Kidney epithelial cell (primary cell): ENCODE measurements at regions not wholly inside any gene's neighbourhood (a gene's known extent, or its start where the extent isn't known, plus 50 kb on each side); places are given as distances from the start of the nearest gene placed in this dataset.

ENCODE experiments used
- DNase-seq: peaks from one replicate; pipeline ENCODE4 v3.0.0-alpha.2; 2010; ENCODE audit warnings: low read depth
- H3K27me3 ChIP-seq: 2 replicates; pipeline ENCODE4 v1.6.0; 2011; ENCODE audit warnings: low read length; ENCODE audit not compliant: control insufficient read depth, insufficient read depth
- H3K36me3 ChIP-seq: 2 replicates; pipeline ENCODE4 v1.5.1; 2011; ENCODE audit warnings: low read length; ENCODE audit not compliant: control insufficient read depth, insufficient read depth
- H3K4me3 ChIP-seq: 2 replicates; pipeline ENCODE4 v1.5.1; 2011; ENCODE audit warnings: low read depth, mild to moderate bottlenecking, control low read depth, low read length
- TF ChIP-seq, protein P1 (sequence below): IDR thresholded peaks from 2 replicates; pipeline ENCODE4 v1.5.1; 2011; ENCODE audit warnings: mild to moderate bottlenecking, moderate library complexity, low read length, control low read depth, inconsistent platforms; ENCODE audit not compliant: insufficient read depth, poor library complexity, severe bottlenecking

GRCh38 chr1:165069829-165070228, 286.7 kb downstream of the LMX1A start:
- Histone ChIP-seq H3K27me3 (no peaks in the 10 kb centered on the region), H3K4me3 (no peak overlapping the region), H3K36me3 (no peaks in the 10 kb centered on the region)
- TF ChIP-seq, protein P1, sequence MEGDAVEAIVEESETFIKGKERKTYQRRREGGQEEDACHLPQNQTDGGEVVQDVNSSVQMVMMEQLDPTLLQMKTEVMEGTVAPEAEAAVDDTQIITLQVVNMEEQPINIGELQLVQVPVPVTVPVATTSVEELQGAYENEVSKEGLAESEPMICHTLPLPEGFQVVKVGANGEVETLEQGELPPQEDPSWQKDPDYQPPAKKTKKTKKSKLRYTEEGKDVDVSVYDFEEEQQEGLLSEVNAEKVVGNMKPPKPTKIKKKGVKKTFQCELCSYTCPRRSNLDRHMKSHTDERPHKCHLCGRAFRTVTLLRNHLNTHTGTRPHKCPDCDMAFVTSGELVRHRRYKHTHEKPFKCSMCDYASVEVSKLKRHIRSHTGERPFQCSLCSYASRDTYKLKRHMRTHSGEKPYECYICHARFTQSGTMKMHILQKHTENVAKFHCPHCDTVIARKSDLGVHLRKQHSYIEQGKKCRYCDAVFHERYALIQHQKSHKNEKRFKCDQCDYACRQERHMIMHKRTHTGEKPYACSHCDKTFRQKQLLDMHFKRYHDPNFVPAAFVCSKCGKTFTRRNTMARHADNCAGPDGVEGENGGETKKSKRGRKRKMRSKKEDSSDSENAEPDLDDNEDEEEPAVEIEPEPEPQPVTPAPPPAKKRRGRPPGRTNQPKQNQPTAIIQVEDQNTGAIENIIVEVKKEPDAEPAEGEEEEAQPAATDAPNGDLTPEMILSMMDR: no peak
- no peak for DNase-seq

- DNase-seq: no peak
- TF ChIP-seq, protein P1: no peak
- no peak overlapping the region for H3K4me3 ChIP-seq
- H3K36me3 ChIP-seq: no peaks in the 10 kb centered on the region
- H3K27me3 ChIP-seq: no peaks in the 10 kb centered on the region
Observed at GRCh38 chr1:165068741-165069140, 287.8 kb downstream of the LMX1A start.

GRCh38 chr1:165067829-165068228, 288.7 kb downstream of the LMX1A start:
- DNase-seq: no peak
- Histone ChIP-seq H3K36me3 (no peaks in the 10 kb centered on the region), H3K4me3 (no peak overlapping the region), H3K27me3 (no peaks in the 10 kb centered on the region)
- TF ChIP-seq, protein P1: no peak

DNA sequence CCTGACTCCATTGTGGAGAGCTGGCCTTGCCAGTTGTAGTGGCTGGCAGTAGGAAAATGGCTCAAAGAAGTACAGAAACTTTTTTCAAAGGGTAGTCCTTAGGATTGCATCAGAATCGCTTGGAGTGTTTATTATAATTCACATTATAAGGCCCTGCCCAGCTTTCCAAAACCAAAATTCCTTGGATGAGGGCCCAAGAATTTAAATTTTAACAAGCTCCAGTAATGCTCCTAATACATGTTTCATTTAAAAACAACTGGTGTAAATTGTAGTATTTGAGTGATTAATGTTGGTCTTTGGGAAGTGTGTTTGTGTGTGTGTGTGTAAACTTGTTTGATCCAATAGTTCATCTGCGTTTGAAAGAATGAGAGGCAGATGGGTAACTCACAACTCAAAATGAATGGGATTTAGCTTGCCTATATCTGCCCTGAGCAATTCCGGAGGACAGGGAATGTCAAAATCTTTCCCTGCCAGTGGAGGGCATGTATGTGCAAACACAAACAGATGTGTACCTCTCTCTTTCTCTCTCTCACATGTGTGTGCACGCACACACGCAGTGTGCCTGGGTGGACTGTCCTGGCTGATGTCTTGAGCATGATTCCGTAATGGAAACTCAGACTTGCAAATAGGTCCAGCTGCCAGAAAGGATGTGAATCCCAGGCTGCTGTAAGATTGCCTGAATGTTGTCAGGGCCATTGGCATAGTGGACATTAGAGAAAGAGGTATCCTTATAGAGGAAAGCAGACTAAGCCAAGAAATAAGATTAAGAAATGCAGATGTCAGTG, 293.1 kb downstream of the LMX1A start:
- no peak overlapping the region for H3K4me3 ChIP-seq
- TF ChIP-seq, protein P1: no peak
- no peak for DNase-seq
- no peaks in the 10 kb centered on the region for H3K27me3 ChIP-seq
- H3K36me3 ChIP-seq: no peaks in the 10 kb centered on the region

DNA sequence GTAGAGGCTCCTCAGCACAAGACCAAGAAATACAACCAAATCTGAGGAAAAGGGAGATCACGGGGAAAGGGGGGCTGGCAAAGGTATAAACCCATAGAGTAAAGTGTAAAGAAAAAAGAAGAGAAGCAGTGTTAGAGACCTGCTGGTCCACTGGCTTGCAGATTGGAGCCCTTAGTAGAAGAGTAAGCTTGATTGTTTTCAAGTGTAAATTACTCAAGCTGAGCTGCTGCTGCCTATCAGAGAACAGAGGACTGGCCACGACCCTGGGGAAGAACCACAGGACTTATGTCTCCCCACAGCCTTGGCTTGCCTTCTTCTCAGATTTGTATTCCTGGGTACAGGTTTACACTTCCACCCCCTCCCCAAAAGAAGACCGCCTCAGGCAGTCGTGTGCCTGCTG, 294.2 kb downstream of the LMX1A start:
- TF ChIP-seq, protein P1: no peak
- DNase-seq: no peak
- H3K36me3 ChIP-seq: no peaks in the 10 kb centered on the region
- no peak overlapping the region for H3K4me3 ChIP-seq
- H3K27me3 ChIP-seq: no peaks in the 10 kb centered on the region

GRCh38 chr1:165060285-165060793, 296.2 kb downstream of the LMX1A start:
- TF ChIP-seq, protein P1: no peak

More at GRCh38 chr1:165060285-165060793, 296.2 kb downstream of the LMX1A start:
- Histone ChIP-seq H3K4me3 (no peak overlapping the region), H3K27me3 (no peaks in the 10 kb centered on the region), H3K36me3 (no peaks in the 10 kb centered on the region)
- no peak for DNase-seq
